SU-DHL-6 (cell line): ENCODE measurements at regions not wholly inside any gene's neighbourhood (a gene's known extent, or its start where the extent isn't known, plus 50 kb on each side); places are given as distances from the start of the nearest gene placed in this dataset.
"Not testable (repeated sequence)": the region's sequence is repeated elsewhere in the genome, so short reads cannot be mapped to it uniquely, and the experiment has no call there.

ENCODE experiments used
- H2AFZ ChIP-seq: fragments of 200-600 bp; sonication (generic); 2 replicates; pipeline ENCODE4 v1.6.1; 2014; ENCODE audit warnings: low read depth, mild to moderate bottlenecking, moderate library complexity, mixed read lengths, antibody characterized with exemption, low read length; ENCODE audit not compliant: severe bottlenecking
- H3F3A ChIP-seq: fragments of 200-600 bp; shearing (Covaris generic); 2 replicates; pipeline ENCODE4 v1.6.0; 2016; ENCODE audit warnings: antibody characterized with exemption, mild to moderate bottlenecking; ENCODE audit not compliant: insufficient read depth
- H3K27ac ChIP-seq: fragments of 200-600 bp; sonication (generic); 2 replicates; pipeline ENCODE4 v1.5.1; 2016; ENCODE audit warnings: low read depth, mild to moderate bottlenecking, low read length, moderate library complexity, mixed read lengths
- H3K27me3 ChIP-seq: fragments of 200-600 bp; sonication (generic), shearing (Covaris generic); 2 replicates; pipeline ENCODE4 v1.6.0; 2014; ENCODE audit warnings: mild to moderate bottlenecking, low read length
- H3K36me3 ChIP-seq: fragments of 200-600 bp; sonication (generic); 2 replicates; pipeline ENCODE4 v1.6.1; 2014; ENCODE audit warnings: mild to moderate bottlenecking, low read length, mixed read lengths
- H3K4me2 ChIP-seq: fragments of 300-600, 200-600 bp; shearing (Covaris generic), sonication (generic); 2 replicates; pipeline ENCODE4 v1.6.0; 2014; ENCODE audit warnings: low read length, low read depth, mild to moderate bottlenecking; ENCODE audit not compliant: poor library complexity, severe bottlenecking
- H3K4me3 ChIP-seq: fragments of 200-600 bp; sonication (generic); 2 replicates; pipeline ENCODE4 v1.5.1; 2014; ENCODE audit warnings: antibody characterized with exemption, low read length, mild to moderate bottlenecking, mixed read lengths; ENCODE audit not compliant: insufficient read depth, poor library complexity, severe bottlenecking
- H3K79me2 ChIP-seq: fragments of 200-600 bp; sonication (generic); 2 replicates; pipeline ENCODE4 v1.6.1; 2014; ENCODE audit warnings: mild to moderate bottlenecking, low read length, moderate library complexity; ENCODE audit not compliant: insufficient read depth
- H3K9ac ChIP-seq: fragments of 200-600 bp; sonication (generic); 2 replicates; pipeline ENCODE4 v1.7.0; 2014; ENCODE audit warnings: mild to moderate bottlenecking, low read length
- H3K9me2 ChIP-seq: fragments of 200-600 bp; sonication (generic); replicated peaks from 2 replicates; pipeline ENCODE4 v1.6.1; 2014; ENCODE audit warnings: low read length; ENCODE audit not compliant: insufficient read depth
- H3K9me3 ChIP-seq: fragments of 200-600 bp; sonication (generic); 2 replicates; pipeline ENCODE4 v1.6.1; 2014; ENCODE audit warnings: low read length, mixed read lengths; ENCODE audit not compliant: insufficient read depth
- H4K20me1 ChIP-seq: fragments of 200-600 bp; sonication (generic); 2 replicates; pipeline ENCODE4 v1.6.1; 2014; ENCODE audit warnings: low read depth, mild to moderate bottlenecking, antibody characterized with exemption, low read length, moderate library complexity, mixed read lengths
- CTCF ChIP-seq: fragments of 200-600 bp; sonication (generic); IDR thresholded peaks from one replicate; pipeline ENCODE4 v1.5.1; 2017; ENCODE audit warnings: antibody characterized with exemption, mild to moderate bottlenecking, low read length, moderate library complexity; ENCODE audit not compliant: insufficient read depth, poor library complexity, severe bottlenecking
- EZH2phosphoT487 ChIP-seq: fragments of 200-600 bp; sonication (generic), shearing (Covaris generic); conservative IDR thresholded peaks from 2 replicates; pipeline ENCODE4 v1.6.1; 2018; ENCODE audit warnings: mild to moderate bottlenecking, antibody characterized with exemption, low read length, moderate library complexity, mixed read lengths

GRCh38 chr16:88195911-88196465 is 186.8 kb upstream of the ZNF469 start:
- TF ChIP-seq CTCF (no peak), EZH2phosphoT487 (no peak)
- no peaks in the 10 kb centered on the region for H4K20me1 ChIP-seq
- no peak overlapping the region for H2AFZ ChIP-seq
- no peaks in the 10 kb centered on the region for H3K36me3 ChIP-seq
- H3K27ac ChIP-seq, result no peak overlapping the region
- no peak overlapping the region for H3K4me3 ChIP-seq
- H3K9me3 ChIP-seq, result no peaks in the 10 kb centered on the region
- H3K9ac ChIP-seq, result no peak overlapping the region
- no peak overlapping the region for H3K4me2 ChIP-seq
- no peaks in the 10 kb centered on the region for H3F3A ChIP-seq
- no peaks in the 10 kb centered on the region for H3K9me2 ChIP-seq
- H3K79me2 ChIP-seq, result no peaks in the 10 kb centered on the region
- H3K27me3 ChIP-seq, result no peaks in the 10 kb centered on the region

GRCh38 chr16:88196471-88197400 is 186.0 kb upstream of the ZNF469 start:
- no peak overlapping the region for H3K4me2 ChIP-seq
- H3K79me2 ChIP-seq, result no peaks in the 10 kb centered on the region
- no peaks in the 10 kb centered on the region for H3K27me3 ChIP-seq
- no peak for TF ChIP-seq CTCF
- no peak for TF ChIP-seq EZH2phosphoT487
- H3K4me3 ChIP-seq, result no peak overlapping the region
- H3K9ac ChIP-seq, result no peak overlapping the region
- no peak overlapping the region for H3K27ac ChIP-seq
- no peak overlapping the region for H2AFZ ChIP-seq
- no peaks in the 10 kb centered on the region for H4K20me1 ChIP-seq
- H3K36me3 ChIP-seq, result no peaks in the 10 kb centered on the region
- H3K9me2 ChIP-seq, result no peaks in the 10 kb centered on the region
- H3F3A ChIP-seq, result no peaks in the 10 kb centered on the region
- no peaks in the 10 kb centered on the region for H3K9me3 ChIP-seq

- Histone ChIP-seq H3K4me2 (no peak overlapping the region), H3K27me3 (no peaks in the 10 kb centered on the region), H3K79me2 (no peaks in the 10 kb centered on the region), H3F3A (no peaks in the 10 kb centered on the region), H2AFZ (no peak overlapping the region), H3K9ac (no peak overlapping the region), H3K4me3 (no peak overlapping the region), H3K36me3 (no peaks in the 10 kb centered on the region), H3K9me3 (no peaks in the 10 kb centered on the region), H4K20me1 (no peaks in the 10 kb centered on the region), H3K9me2 (no peaks in the 10 kb centered on the region), H3K27ac (no peak overlapping the region)
- TF ChIP-seq EZH2phosphoT487, result no peak
- TF ChIP-seq CTCF, result no peak
Measured at GRCh38 chr16:88197481-88198456, 185.0 kb upstream of the ZNF469 start.

- H3K36me3 ChIP-seq, H3K4me3 ChIP-seq, H3K9ac ChIP-seq, H3K27me3 ChIP-seq, H3K27ac ChIP-seq, H4K20me1 ChIP-seq, H3F3A ChIP-seq, H3K9me3 ChIP-seq, H3K9me2 ChIP-seq, H2AFZ ChIP-seq, H3K79me2 ChIP-seq, H3K4me2 ChIP-seq: not testable (repeated sequence)
Measured at GRCh38 chr16:88198457-88199295, 184.1 kb upstream of the ZNF469 start.
